Esophagus (tissue), 2 donors: ENCODE measurements at regions not wholly inside any gene's neighbourhood (a gene's known extent, or its start where the extent isn't known, plus 50 kb on each side); places are given as distances from the start of the nearest gene placed in this dataset.

Experiments used
- H3K27ac ChIP-seq, 2 donors: one replicate each; pipeline ENCODE4 v1.5.1; 2013; ENCODE audit warnings: low read depth in 2 of 2, mild to moderate bottlenecking in 2 of 2, inconsistent platforms in 1 of 2, low read length in 1 of 2, moderate library complexity in 1 of 2
- H3K27me3 ChIP-seq, 2 donors: one replicate each; pipeline ENCODE4 v1.6.1; 2013; ENCODE audit warnings: low read length in 2 of 2, control low read depth in 1 of 2, mild to moderate bottlenecking in 1 of 2; ENCODE audit not compliant: insufficient read depth in 2 of 2, control insufficient read depth in 1 of 2
- H3K36me3 ChIP-seq, 2 donors: one replicate each; pipeline ENCODE4 v1.6.1; 2013; ENCODE audit warnings: low read length in 1 of 2; ENCODE audit not compliant: control insufficient read depth in 2 of 2, insufficient read depth in 2 of 2
- H3K4me1 ChIP-seq, 2 donors: one replicate each; pipeline ENCODE4 v1.6.1; 2013; ENCODE audit warnings: low read length in 1 of 2; ENCODE audit not compliant: control insufficient read depth in 2 of 2, insufficient read depth in 2 of 2
- H3K4me3 ChIP-seq, 2 donors: one replicate each; pipeline ENCODE4 v1.5.1; 2013; ENCODE audit warnings: low read length in 2 of 2, mild to moderate bottlenecking in 2 of 2, low read depth in 1 of 2, moderate library complexity in 1 of 2
- H3K9me3 ChIP-seq, 2 donors: one replicate each; pipeline ENCODE4 v1.6.1; 2013; ENCODE audit warnings: mild to moderate bottlenecking in 2 of 2, low read depth in 1 of 2, low read length in 1 of 2, moderate library complexity in 1 of 2; ENCODE audit not compliant: control insufficient read depth in 2 of 2, insufficient read depth in 1 of 2
- WGBS, 2 donors: extraction: QIAGEN DNeasy Blood & Tissue Kit; methylation state at CpG; one replicate each; pipeline ENCODE4 v1.1.7; 2013; 5-methylcytosine and 5-hydroxymethylcytosine counted together
- donor health status: healthy with polysubstance abuse.
- donor health status: Bipolar disorder and iron deficiency.

DNA sequence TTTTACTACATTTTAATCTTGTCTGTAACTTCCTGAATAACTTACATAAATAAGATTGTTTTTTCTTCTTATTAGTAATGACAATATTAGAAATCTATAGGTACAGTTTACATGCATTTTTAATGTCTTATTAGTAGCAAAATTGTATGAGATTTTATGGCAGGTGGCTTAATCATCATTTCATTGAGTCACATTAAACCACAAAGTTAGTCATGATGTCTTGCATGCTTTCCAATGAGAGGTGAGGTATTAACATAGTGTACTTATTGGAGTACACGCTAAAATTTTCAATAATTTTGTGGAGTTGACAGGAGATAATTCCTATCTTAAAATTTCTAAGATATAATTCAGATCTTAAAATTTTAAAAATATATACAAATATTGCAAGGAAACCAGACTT is 989.6 kb upstream of the ARRDC3 start:
- Histone ChIP-seq H3K27me3 (no peaks in the 10 kb centered on the region), H3K9me3 (peaks cover 0 to 2% of the 10 kb centered on the region in 2 donors), H3K4me1 (no peaks in the 10 kb centered on the region), H3K27ac (no peak overlapping the region), H3K4me3 (no peak overlapping the region), H3K36me3 (no peaks in the 10 kb centered on the region)
- 93 to 98% methylated on average over 1 of the region's 1 CpG for WGBS, 2 donors

DNA sequence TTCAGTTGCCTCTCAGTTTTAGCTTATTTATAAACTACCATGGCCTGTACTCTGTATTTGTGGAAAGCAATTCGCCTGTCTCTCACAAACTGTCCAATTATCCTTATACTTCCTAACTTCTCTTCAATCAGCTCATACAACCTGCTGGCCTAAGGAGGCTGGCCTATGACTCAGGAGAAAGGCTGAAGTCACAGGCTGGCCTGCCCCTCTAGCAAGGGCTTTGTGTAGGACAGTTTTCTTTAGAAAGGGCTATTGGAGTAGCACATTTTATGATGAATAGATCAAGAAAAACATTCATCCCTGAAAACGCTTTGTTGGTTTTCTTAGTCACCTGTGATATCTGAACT is 988.7 kb upstream of the ARRDC3 start:
- Histone ChIP-seq H3K27ac (no peak overlapping the region), H3K4me1 (no peaks in the 10 kb centered on the region)
- WGBS, 2 donors: 79 to 80% methylated on average over 2 of the region's 2 CpGs

DNA sequence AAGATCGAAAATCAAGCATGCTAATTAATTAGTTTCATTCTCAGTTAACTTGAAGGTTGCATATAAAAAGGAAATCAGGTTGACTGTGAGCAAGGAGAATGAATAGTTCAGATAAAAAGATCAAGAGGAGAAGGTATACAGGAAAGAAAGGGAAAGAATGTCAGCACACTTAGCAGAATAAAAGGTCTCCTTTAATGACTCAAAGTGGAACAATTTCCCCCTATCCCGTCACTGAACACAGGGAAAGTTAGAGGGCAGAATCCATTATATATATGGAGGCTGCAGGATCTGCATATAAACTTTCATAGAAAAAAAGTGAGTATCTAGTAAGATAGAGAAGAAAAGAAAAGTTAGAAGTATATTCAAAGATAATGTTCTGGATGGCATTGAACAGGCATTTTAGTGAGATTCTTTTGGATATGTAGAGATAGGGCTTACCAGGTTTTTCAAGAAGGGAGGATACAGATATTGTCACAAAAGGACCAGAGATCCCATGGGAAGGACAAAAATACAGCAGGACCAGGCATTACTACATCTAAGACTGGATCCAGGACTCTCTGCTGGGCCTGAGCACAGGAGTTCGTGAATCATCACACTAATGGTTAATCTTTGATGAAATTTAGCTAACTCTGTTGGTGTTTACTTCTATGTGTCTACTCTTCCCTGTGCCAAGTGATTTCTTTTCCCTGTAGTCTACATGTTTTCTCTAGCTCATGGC is 988.2 kb upstream of the ARRDC3 start:
- Histone ChIP-seq H3K4me1 (no peaks in the 10 kb centered on the region), H3K27ac (no peak overlapping the region), H3K36me3 (no peaks in the 10 kb centered on the region), H3K27me3 (no peaks in the 10 kb centered on the region), H3K9me3 (peaks cover 0 to 2% of the 10 kb centered on the region in 2 donors), H3K4me3 (no peak overlapping the region)
- 67 to 74% methylated on average over 3 of the region's 3 CpGs for WGBS, 2 donors

More for the DNA sequence above, 988.7 kb upstream of the ARRDC3 start:
- H3K27me3 ChIP-seq: no peaks in the 10 kb centered on the region
- no peaks in the 10 kb centered on the region for H3K36me3 ChIP-seq
- H3K4me3 ChIP-seq: no peak overlapping the region
- peaks cover 0 to 2% of the 10 kb centered on the region in 2 donors for H3K9me3 ChIP-seq

DNA sequence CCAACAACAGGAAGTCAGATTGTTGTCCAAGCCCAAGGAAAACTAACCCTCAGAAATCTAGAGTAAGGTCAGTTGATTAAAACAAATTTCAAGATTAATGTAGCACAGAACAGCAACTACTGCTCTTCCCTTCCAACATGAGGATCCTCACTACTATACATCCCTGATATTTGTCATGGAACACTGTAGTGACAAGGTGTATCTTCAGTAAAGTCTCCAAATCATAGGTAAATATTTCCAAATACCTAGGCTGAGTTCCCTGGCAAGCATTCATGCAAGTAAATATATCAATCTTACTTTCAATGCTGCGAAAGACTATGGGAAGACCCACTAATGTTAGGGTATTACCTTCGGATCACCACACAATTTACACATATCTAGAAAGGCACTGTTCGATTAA is 986.9 kb upstream of the ARRDC3 start:
- Histone ChIP-seq H3K9me3 (peaks cover 0 to under 1% of the 10 kb centered on the region in 2 donors), H3K36me3 (no peaks in the 10 kb centered on the region), H3K27me3 (no peaks in the 10 kb centered on the region), H3K4me3 (no peak overlapping the region), H3K27ac (no peak overlapping the region), H3K4me1 (no peaks in the 10 kb centered on the region)
- WGBS, 2 donors: 83 to 86% methylated on average over 3 of the region's 3 CpGs

DNA sequence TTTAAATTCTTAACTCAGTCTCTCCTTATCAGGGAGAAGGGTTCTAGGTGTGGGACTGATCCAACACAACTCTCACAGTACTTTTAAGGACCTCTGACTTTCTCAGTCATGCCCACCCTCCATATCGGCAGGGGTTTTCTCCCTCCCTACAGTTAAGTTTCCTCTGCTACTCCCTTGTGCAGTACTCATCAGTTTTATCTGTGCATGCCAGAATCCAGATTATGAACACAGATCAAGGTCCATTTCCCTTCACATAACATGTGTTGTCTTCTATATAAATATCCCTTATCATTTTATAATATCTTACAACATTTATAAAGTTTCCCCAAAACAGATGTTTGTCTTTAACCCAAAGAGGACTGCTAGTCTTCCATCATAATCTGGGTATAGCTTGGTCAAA is 986.5 kb upstream of the ARRDC3 start:
- Histone ChIP-seq H3K27me3 (no peaks in the 10 kb centered on the region), H3K4me1 (no peaks in the 10 kb centered on the region), H3K4me3 (no peak overlapping the region), H3K27ac (no peak overlapping the region), H3K9me3 (no peaks in the 10 kb centered on the region), H3K36me3 (no peaks in the 10 kb centered on the region)
- 92 to 100% methylated on average over 1 of the region's 1 CpG for WGBS, 2 donors

- no peaks in the 10 kb centered on the region for H3K36me3 ChIP-seq
- H3K27ac ChIP-seq: no peak overlapping the region
- H3K27me3 ChIP-seq: no peaks in the 10 kb centered on the region
- no peaks in the 10 kb centered on the region for H3K4me1 ChIP-seq
- WGBS, 2 donors: 63 to 64% methylated on average over 3 of the region's 3 CpGs
- H3K9me3 ChIP-seq: no peaks in the 10 kb centered on the region
- no peak overlapping the region for H3K4me3 ChIP-seq
Observed at GRCh38 chr5:92364986-92365550, 982.0 kb upstream of the ARRDC3 start.

GRCh38 chr5:92353107-92354030 is 970.3 kb upstream of the ARRDC3 start:
- Histone ChIP-seq H3K36me3 (no peaks in the 10 kb centered on the region), H3K27ac (no peak overlapping the region), H3K27me3 (no peaks in the 10 kb centered on the region), H3K4me3 (no peak overlapping the region), H3K4me1 (no peaks in the 10 kb centered on the region), H3K9me3 (peaks cover 0 to 5% of the 10 kb centered on the region in 2 donors)
- 76 to 81% methylated on average over 5 of the region's 5 CpGs for WGBS, 2 donors

GRCh38 chr5:92337772-92338234 is 954.7 kb upstream of the ARRDC3 start:
- Histone ChIP-seq H3K27ac (no peak overlapping the region), H3K4me1 (no peaks in the 10 kb centered on the region), H3K36me3 (no peaks in the 10 kb centered on the region), H3K4me3 (no peak overlapping the region), H3K9me3 (no peaks in the 10 kb centered on the region), H3K27me3 (peaks cover 0 to 2% of the 10 kb centered on the region in 2 donors)
- WGBS, 2 donors: 39 to 43% methylated on average over 2 of the region's 2 CpGs

- H3K36me3 ChIP-seq: no peaks in the 10 kb centered on the region
- H3K4me1 ChIP-seq: no peaks in the 10 kb centered on the region
- H3K9me3 ChIP-seq: no peaks in the 10 kb centered on the region
- 51 to 56% methylated on average over 2 of the region's 2 CpGs for WGBS, 2 donors
- no peak overlapping the region for H3K27ac ChIP-seq
- H3K4me3 ChIP-seq: no peak overlapping the region
- H3K27me3 ChIP-seq: peaks cover 0 to 2% of the 10 kb centered on the region in 2 donors
Observed at GRCh38 chr5:92332039-92332438, 948.9 kb upstream of the ARRDC3 start.
